OCI-M1 (cell line): ENCODE measurements at regions not wholly inside any gene's neighbourhood (a gene's known extent, or its start where the extent isn't known, plus 50 kb on each side); places are given as distances from the start of the nearest gene placed in this dataset.

Experiments
- DNase-seq: peaks from one replicate; lab custom pipeline; 2025; lab: John Stamatoyannopoulos, UW

GRCh38 chr10:130769146-130770017 lies 542.1 kb downstream of the TCERG1L start:
- no peak for DNase-seq

DNA sequence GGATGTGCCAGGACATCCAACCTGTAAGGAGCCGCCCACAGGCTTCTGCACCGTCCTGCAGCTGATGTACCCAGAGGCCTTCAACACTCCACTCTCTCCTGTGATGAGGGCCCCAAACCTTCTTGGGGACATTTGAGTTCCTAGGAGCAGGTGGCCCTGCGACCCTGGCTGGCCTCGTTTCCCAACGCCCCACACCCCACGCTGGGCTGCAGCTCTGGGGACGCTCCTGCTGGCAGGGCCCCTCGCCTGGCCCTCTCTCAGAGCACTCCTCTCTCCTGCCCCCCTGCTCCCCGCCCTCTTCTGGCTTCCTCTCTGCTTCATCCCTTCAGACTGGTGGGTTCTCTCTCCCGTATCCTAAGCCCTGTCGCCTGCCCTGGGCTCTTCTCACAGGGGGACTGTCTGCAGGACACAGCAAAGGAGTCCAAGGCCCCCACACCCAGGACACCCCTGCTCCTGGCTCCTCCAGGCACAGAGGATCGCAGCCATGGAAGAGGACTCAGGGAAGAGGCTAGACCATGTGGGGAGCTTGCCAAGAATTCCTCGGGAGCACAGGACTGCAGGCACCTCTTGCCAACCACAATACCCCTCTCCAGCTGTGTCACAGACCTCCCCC lies 541.4 kb downstream of the TCERG1L start:
- DNase-seq, result no peak

GRCh38 chr10:130771491-130771946 lies 540.0 kb downstream of the TCERG1L start:
- no peak for DNase-seq

DNA sequence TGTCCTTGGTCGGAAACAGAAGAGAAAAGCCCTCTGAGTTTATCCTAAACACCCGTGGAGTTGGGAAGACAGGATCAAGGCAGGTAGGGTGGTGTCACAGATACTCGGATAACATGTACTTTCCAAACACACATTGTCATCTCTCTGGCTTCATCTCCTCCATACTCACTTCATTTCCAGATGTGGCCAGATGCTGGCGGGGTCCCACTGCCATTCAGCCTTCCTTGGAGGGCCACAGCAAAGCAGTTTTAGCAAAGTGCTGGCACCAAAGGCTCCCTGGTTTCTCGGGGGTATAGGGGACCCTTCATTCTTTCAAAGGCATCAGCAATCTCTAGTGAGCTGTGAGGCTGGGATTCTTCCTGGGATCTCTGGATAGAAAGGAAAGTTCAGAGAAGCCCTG lies 539.5 kb downstream of the TCERG1L start:
- no peak for DNase-seq

DNA sequence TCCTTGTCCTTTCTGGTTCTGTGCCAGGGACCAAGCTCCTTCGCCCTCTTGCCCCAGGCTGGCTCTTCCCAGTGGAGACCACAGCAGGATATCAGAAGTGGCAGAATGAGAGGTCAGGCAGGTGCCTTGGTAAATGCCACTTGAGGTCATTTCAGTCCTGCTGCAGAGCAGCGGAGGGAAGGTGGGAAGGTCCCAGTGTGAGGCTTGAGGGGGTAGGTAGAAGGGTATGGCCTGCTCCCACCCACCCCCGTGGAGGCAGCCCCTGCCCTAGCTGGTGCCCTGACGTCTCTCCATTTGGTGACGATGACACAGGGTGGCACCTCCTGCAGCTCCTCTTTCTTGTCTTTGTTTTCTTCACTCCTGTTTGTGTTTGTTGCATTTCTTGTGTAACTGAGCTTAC lies 538.8 kb downstream of the TCERG1L start:
- no peak for DNase-seq

DNA sequence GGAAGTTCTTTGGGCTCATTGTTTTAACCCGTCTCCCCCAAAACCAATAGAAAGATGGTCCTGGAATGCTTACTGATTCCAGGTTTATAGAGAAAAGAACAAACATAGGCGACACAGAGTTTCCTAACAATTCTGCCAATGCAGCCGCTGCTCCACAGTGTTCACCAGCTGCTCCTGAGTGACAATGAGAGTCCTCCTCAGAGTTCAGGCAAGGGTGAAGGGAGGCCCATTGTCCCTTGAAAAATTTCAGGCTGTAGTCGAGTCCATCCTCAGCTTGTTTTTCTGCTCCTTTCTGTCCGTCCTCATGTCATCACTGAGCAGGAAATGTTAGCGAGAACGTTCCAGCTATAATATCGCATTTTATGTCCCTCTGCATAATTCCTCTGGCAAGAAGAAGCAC lies 537.6 kb downstream of the TCERG1L start:
- no peak for DNase-seq

- DNase-seq, result no peak
Observed at GRCh38 chr10:130774871-130775270, 536.6 kb downstream of the TCERG1L start.

DNA sequence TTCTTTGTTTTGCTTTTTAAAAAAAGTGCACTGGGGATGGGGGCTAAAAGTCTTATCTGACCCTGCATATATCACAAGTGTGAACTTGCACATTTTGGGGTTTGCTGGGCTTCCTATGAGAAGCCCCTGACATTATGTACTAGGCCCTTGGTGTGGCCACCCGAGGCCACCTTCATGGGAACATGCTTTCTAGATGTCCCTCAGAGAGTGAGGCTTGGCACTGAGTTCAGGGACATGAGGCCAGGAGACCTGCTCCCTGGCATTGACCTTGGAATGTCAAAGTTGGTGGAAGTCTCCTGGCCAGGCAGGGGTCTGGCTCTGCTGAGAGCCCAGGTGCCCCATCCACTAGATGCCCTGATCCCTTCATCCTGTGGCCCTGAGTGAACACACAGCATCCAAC lies 536.2 kb downstream of the TCERG1L start:
- no peak for DNase-seq

DNA sequence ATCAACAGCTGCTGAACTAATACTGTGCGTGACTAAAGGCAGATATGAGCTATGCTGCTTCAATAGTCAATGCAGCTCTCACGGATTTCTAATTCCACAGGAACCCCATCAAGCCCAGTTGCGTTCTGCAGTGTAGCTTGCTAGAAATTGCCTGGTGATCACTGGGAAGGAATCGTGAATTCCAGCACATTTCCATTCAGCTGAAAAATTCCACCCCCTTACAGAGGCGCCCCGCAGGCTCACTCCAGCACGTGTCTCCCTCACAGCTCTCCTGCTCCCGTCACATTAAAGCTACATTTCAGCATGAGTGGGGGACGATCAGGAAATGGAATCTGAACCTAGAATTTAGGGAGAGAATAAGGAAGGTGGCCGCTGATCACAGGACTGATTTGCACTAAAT lies 534.8 kb downstream of the TCERG1L start:
- no peak for DNase-seq

GRCh38 chr10:130777507-130778165 lies 533.9 kb downstream of the TCERG1L start:
- DNase-seq, result no peak

DNA sequence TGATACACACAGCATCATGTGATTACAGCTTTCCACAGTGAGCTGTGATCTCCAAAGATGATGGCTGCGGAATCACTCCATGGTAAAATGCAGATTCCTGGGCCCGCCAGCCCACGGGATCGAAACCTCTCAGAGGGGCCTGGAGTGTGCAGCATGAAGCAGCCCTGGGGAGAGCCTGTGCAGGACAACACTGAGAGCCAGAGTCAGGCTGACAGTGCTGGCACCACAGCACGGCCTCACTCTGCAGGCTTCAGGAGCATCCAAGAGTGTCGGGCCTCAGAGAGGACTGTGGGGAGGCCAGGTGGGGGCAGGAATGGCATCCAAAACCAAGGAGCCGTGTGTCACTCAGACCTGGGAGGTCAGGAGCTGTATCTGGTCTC lies 533.4 kb downstream of the TCERG1L start:
- DNase-seq, result no peak

- DNase-seq, result no peak
Observed at GRCh38 chr10:130780763-130781162, 530.8 kb downstream of the TCERG1L start.

- DNase-seq, result no peak
Observed at GRCh38 chr10:130781206-130781605, 530.3 kb downstream of the TCERG1L start.

- no peak for DNase-seq
Observed at GRCh38 chr10:130781623-130782022, 529.9 kb downstream of the TCERG1L start.

GRCh38 chr10:130782467-130782866 lies 529.1 kb downstream of the TCERG1L start:
- no peak for DNase-seq

- no peak for DNase-seq
Observed at GRCh38 chr10:130784326-130784725, 527.2 kb downstream of the TCERG1L start.

GRCh38 chr10:130786365-130786966 lies 525.1 kb downstream of the TCERG1L start:
- no peak for DNase-seq

DNA sequence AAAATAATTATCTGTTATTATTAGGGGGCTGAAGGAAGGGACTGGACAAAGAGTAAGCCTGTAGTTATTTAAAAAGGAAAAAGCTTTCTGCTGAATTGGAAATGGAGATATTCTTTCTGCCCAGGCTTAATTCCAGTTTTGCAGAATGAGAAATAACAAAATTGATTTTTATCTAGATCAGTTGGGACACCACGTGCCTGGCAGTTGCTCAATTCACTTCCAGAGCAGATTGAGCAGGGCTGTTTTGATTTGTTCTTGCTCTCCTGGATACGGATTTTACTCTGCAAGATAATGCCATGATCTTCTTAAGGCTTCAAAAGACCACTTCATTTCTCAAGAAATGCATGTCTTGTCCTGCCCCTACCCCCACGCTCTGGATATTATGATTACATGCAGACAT lies 524.3 kb downstream of the TCERG1L start:
- DNase-seq, result no peak

- no peak for DNase-seq
Observed at GRCh38 chr10:130787821-130788220, 523.7 kb downstream of the TCERG1L start.

- DNase-seq, result no peak
Observed at GRCh38 chr10:130790339-130790738, 521.2 kb downstream of the TCERG1L start.

DNA sequence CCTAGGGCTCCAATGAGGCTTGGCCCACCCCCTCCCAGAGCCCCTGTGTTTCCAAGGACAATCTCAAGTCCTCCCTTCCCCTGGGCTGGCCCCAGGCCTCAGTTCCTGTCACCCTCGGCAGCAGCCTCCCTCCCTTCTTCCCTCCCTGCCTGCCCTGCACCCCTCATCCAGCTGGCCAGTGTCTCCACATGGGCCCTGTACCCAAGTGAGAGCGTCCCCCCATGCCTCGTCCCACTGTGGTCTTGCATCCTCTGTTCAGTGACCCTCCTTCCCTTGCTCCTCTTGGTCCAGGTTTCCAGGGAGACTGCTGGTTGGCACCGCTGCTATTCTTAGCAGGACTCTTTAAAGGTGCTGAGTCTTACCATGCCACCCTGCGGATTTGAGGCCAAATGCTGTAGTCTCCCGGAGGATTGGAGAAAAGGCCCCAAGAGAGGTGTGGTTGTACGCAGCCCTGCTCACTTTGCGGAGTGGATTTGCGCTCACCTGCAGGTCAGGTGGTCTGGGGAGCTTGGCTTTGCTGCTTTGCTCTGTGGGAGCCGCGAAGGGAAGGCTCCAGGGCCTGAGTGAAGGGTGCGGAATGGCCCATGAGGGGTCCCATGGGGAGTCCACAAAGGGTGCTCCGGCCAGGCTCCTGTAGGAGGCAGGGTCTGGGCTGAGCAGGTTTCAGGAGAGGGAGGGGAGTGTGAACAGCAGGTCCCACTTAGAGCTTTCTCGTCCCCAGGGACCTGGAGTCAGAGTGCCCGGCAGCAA lies 519.2 kb downstream of the TCERG1L start:
- DNase-seq, result no peak

- DNase-seq, result no peak
Observed at GRCh38 chr10:130795819-130796218, 515.7 kb downstream of the TCERG1L start.
